ENCODE measurements at regions not wholly inside any gene's neighbourhood (a gene's known extent, or its start where the extent isn't known, plus 50 kb on each side); places are given as distances from the start of the nearest gene placed in this dataset.

- TF ChIP-seq CTCF (IDR thresholded peaks at IDR 0.05) (no peak), EP300 (IDR thresholded peaks at IDR 0.05) (no peak)
Observed at GRCh38 chr1:222940095-222940494, 125.3 kb downstream of the DISP1 start.

Measured in suprapubic skin (tissue), 3 donors.